Right kidney (tissue), 1 donor: ENCODE measurements at regions not wholly inside any gene's neighbourhood (a gene's known extent, or its start where the extent isn't known, plus 50 kb on each side); places are given as distances from the start of the nearest gene placed in this dataset.

Source experiments
- DNase-seq: peaks from one replicate; pipeline ENCODE4 v3.0.0-alpha.2; 2016

GRCh38 chr6:153216789-153217188 lies 85.7 kb upstream of the RGS17 start:
- DNase-seq = no peak

GRCh38 chr6:153215242-153215641 lies 84.2 kb upstream of the RGS17 start:
- no peak for DNase-seq

- DNase-seq = no peak
Observed at GRCh38 chr6:153214436-153214835, 83.4 kb upstream of the RGS17 start.

- DNase-seq = no peak
Observed at GRCh38 chr6:153210083-153210482, 79.0 kb upstream of the RGS17 start.

GRCh38 chr6:153208706-153209105 lies 77.6 kb upstream of the RGS17 start:
- no peak for DNase-seq

- DNase-seq = no peak
Observed at GRCh38 chr6:153207617-153208016, 76.5 kb upstream of the RGS17 start.

- no peak for DNase-seq
Observed at GRCh38 chr6:153207006-153207405, 75.9 kb upstream of the RGS17 start.

GRCh38 chr6:153192943-153193885 lies 62.1 kb upstream of the RGS17 start:
- no peak for DNase-seq

- DNase-seq = no peak
Observed at GRCh38 chr6:153183925-153184324, 52.8 kb upstream of the RGS17 start.
